Ishikawa (cell line): ENCODE measurements at regions not wholly inside any gene's neighbourhood (a gene's known extent, or its start where the extent isn't known, plus 50 kb on each side); places are given as distances from the start of the nearest gene placed in this dataset.

Experiments
- CEBPB ChIP-seq: IDR thresholded peaks from 2 replicates; pipeline ENCODE4 v1.6.1; 2012
- CREB1 ChIP-seq: IDR thresholded peaks from 2 replicates; pipeline ENCODE4 v1.6.1; 2012; ENCODE audit warnings: low read depth
- EGR1 ChIP-seq: IDR thresholded peaks from 2 replicates; pipeline ENCODE4 v1.6.1; 2012
- EP300 ChIP-seq: IDR thresholded peaks from 2 replicates; pipeline ENCODE4 v1.6.1; 2012; ENCODE audit warnings: borderline replicate concordance
- FOXM1 ChIP-seq: IDR thresholded peaks from 2 replicates; pipeline ENCODE4 v1.6.1; 2012; ENCODE audit warnings: low read depth, borderline replicate concordance
- MAX ChIP-seq: IDR thresholded peaks from 2 replicates; pipeline ENCODE4 v1.6.1; 2012
- NFIC ChIP-seq: IDR thresholded peaks from 2 replicates; pipeline ENCODE4 v1.6.1; 2012
- RAD21 ChIP-seq: IDR thresholded peaks from 2 replicates; pipeline ENCODE4 v1.6.1; 2012; ENCODE audit warnings: low read depth
- REST ChIP-seq: IDR thresholded peaks from 2 replicates; pipeline ENCODE4 v1.6.1; 2012; ENCODE audit warnings: low read depth, mild to moderate bottlenecking
- TAF1 ChIP-seq: IDR thresholded peaks from 2 replicates; pipeline ENCODE4 v1.6.1; 2012; ENCODE audit warnings: low read depth, mild to moderate bottlenecking
- TCF12 ChIP-seq: IDR thresholded peaks from 2 replicates; pipeline ENCODE4 v1.6.1; 2012; ENCODE audit warnings: low read depth
- TEAD4 ChIP-seq: IDR thresholded peaks from 2 replicates; pipeline ENCODE4 v1.6.1; 2012
- USF1 ChIP-seq: IDR thresholded peaks from 2 replicates; pipeline ENCODE4 v1.6.1; 2012
- YY1 ChIP-seq: IDR thresholded peaks from 2 replicates; pipeline ENCODE4 v1.6.1; 2012; ENCODE audit warnings: low read depth
- ZBTB7A ChIP-seq: IDR thresholded peaks from 2 replicates; pipeline ENCODE4 v1.6.1; 2012; ENCODE audit warnings: low read depth

GRCh38 chr15:31528846-31529245 lies 202.2 kb downstream of the KLF13 start:
- no peak for TF ChIP-seq RAD21

DNA sequence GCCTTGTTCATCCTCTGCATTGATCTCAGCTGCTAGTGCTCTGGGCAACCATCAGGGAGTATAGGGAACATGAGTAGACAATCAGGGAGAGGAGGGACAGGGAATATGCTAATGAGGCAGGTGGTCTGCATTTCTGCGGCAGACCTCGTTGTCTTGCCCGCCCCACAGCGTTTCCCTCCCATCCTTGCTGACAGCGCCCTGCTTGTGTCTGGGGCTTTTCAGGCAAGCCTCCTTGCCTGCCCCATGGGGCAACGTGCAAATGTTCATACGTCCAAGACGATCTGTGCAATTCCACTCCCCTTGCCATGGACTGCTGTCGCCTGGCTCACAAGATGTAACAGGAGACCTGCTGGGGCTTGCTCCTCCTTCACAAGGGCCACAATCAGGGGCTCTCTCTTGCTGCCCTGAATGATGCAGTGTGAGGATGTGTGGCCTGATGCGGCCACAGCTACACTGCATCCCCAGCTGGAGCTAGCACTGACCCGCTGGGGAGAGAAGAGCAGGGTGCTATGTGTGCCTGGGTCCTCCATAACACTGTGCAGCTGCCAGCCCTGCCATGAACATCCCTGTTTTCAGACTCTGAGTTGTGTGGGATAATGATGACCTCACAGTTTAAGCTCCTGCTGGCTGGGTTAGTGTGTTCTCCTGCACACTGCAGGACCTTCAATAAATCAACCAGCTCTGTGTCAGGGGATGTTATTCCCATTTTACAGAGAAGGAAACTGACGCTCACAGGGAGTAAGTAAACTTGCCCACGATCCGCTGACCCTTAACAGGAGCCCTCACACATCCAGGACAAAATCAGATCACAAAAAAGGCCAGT lies 211.3 kb downstream of the KLF13 start:
- TF ChIP-seq TEAD4, result no peak
- no peak for TF ChIP-seq EGR1
- no peak for TF ChIP-seq EP300
- no peak for TF ChIP-seq NFIC
- TF ChIP-seq RAD21, result no peak
- no peak for TF ChIP-seq YY1
- no peak for TF ChIP-seq TAF1
- no peak for TF ChIP-seq CREB1
- TF ChIP-seq FOXM1, result no peak
- TF ChIP-seq REST, result no peak
- TF ChIP-seq CEBPB, result no peak
- TF ChIP-seq TCF12, result no peak
- no peak for TF ChIP-seq USF1
- TF ChIP-seq ZBTB7A, result no peak
- TF ChIP-seq MAX, result no peak

DNA sequence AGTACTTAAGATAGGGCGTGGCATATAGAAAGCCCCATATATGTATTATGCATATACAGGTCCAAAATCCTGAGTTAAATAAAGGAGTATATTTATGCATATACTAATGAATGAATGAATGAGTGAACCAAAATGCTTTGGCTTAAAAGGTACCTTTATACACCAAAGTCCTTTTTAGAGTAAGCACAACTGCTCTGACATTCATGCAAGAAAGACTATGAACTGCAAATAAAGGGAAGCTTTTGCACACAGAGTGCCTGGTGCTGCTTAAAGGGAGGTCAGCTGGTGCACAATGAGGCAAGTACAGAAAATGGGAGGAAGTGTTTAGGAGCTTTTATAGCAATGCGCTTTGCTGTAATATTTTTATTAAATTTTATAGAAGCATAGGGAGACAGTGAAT lies 214.0 kb downstream of the KLF13 start:
- TF ChIP-seq CEBPB, result no peak
- no peak for TF ChIP-seq REST
- no peak for TF ChIP-seq EP300
- TF ChIP-seq NFIC, result no peak
- no peak for TF ChIP-seq YY1
- no peak for TF ChIP-seq FOXM1
- TF ChIP-seq CREB1, result no peak
- no peak for TF ChIP-seq MAX
- TF ChIP-seq TEAD4, result no peak
- TF ChIP-seq RAD21, result no peak

DNA sequence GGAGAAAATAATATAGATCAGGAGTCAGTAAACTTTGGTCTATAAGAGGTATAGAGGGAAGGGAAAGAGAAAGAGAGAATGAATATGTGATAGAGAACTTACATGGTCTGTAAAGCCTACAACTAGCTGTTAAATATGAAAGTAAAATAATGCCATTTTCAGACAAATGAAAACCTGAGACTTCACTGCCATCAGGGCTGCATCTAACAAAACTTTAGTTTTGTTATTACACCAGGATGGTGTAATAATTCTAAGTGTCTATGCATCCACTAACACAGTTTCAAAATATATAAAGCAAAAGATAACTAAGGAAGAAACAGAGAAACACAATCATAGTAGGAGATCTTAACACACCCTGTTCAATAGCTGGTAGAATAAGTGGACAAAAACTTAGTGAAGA lies 217.7 kb downstream of the KLF13 start:
- no peak for TF ChIP-seq TEAD4
- no peak for TF ChIP-seq CEBPB
- no peak for TF ChIP-seq EP300
- no peak for TF ChIP-seq USF1
- TF ChIP-seq FOXM1, result no peak

DNA sequence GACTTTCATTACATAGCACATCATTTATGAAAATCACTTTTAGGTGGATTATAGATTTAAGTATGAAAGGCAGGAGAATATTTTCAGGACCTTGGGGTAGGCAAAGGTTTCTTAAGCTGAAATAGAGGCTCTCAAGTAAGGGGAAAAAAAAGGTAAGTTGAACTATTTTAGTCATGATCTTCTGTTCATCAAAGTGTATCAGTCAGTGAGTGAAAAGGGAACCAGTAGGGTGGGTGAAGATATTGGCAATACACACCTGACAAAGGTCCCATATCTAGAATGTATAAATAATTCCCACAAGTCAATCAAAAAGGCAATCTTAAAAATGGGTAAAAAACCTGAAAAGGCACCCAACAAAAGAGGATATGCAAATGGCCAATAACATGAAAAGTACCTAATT lies 218.6 kb downstream of the KLF13 start:
- no peak for TF ChIP-seq RAD21
- TF ChIP-seq ZBTB7A, result no peak
- no peak for TF ChIP-seq EGR1
- TF ChIP-seq USF1, result no peak
- no peak for TF ChIP-seq NFIC
- no peak for TF ChIP-seq CREB1
- no peak for TF ChIP-seq CEBPB
- no peak for TF ChIP-seq TAF1
- TF ChIP-seq MAX, result no peak
- no peak for TF ChIP-seq FOXM1
- no peak for TF ChIP-seq REST
- TF ChIP-seq EP300, result no peak
- no peak for TF ChIP-seq YY1
- TF ChIP-seq TEAD4, result no peak
- TF ChIP-seq TCF12, result no peak
